Muscle layer of colon (tissue), 2 donors: ENCODE measurements at regions not wholly inside any gene's neighbourhood (a gene's known extent, or its start where the extent isn't known, plus 50 kb on each side); places are given as distances from the start of the nearest gene placed in this dataset.

Source experiments
- H3K27ac ChIP-seq: one replicate; pipeline ENCODE4 v1.7.0; 2013; ENCODE audit warnings: low read depth, mild to moderate bottlenecking, low read length, moderate library complexity
- H3K27me3 ChIP-seq, 2 donors: one replicate each; pipeline ENCODE4 v1.7.0; 2013; ENCODE audit warnings: low read length in 2 of 2, mild to moderate bottlenecking in 2 of 2; ENCODE audit not compliant: insufficient read depth in 2 of 2, control insufficient read depth in 1 of 2
- H3K36me3 ChIP-seq: one replicate; pipeline ENCODE4 v1.7.0; 2013; ENCODE audit warnings: mild to moderate bottlenecking, low read length; ENCODE audit not compliant: insufficient read depth
- H3K4me1 ChIP-seq: one replicate; pipeline ENCODE4 v1.7.0; 2013; ENCODE audit warnings: mild to moderate bottlenecking, low read length; ENCODE audit not compliant: insufficient read depth
- H3K4me3 ChIP-seq, 2 donors: one replicate each; pipeline ENCODE4 v1.7.0; 2013; ENCODE audit warnings: low read length in 2 of 2, low read depth in 1 of 2, mild to moderate bottlenecking in 1 of 2, moderate library complexity in 1 of 2
- H3K9ac ChIP-seq: one replicate; pipeline ENCODE4 v1.7.0; 2013; ENCODE audit warnings: low read length
- H3K9me3 ChIP-seq: one replicate; pipeline ENCODE4 v1.7.0; 2013; ENCODE audit warnings: mild to moderate bottlenecking, low read length
- donor health status: abdominal sarcoma.
- donor health status: Adenocarcinoma of cecum.

DNA sequence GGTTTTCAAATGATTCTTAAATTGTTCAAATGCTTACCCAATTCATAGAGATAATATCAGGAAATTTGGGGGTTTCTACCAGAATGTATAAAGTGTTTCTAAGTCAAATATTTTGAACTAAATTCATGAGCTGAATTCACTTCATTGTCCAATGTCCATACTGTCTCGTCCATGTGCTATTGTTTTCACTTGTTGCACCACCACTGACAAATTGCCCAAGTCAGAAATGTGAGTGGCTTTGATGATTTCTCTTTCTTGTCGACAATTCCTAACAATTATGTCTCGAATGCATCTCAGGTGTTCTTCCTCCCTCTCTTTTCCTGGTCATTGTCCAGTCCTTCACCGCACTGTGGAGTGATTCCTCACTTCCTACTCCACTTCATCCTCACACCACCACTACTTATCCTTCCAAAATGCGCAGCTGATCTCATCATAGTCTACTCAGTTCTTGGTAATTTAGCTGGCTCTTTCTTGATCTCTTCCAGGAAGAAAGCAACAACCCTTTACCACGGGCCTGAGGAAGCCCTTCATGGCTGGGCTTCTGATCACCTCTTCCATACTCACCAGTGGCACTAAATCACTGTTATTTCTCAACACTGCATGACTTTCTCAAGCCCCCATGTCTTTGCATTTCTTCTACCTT, 161.1 kb downstream of the FOXA2 start:
- Histone ChIP-seq H3K36me3 (no peaks in the 10 kb centered on the region), H3K27me3 (no peaks in the 10 kb centered on the region), H3K27ac (no peak overlapping the region), H3K4me1 (no peaks in the 10 kb centered on the region), H3K9me3 (no peaks in the 10 kb centered on the region), H3K4me3 (no peak overlapping the region), H3K9ac (no peak overlapping the region)

DNA sequence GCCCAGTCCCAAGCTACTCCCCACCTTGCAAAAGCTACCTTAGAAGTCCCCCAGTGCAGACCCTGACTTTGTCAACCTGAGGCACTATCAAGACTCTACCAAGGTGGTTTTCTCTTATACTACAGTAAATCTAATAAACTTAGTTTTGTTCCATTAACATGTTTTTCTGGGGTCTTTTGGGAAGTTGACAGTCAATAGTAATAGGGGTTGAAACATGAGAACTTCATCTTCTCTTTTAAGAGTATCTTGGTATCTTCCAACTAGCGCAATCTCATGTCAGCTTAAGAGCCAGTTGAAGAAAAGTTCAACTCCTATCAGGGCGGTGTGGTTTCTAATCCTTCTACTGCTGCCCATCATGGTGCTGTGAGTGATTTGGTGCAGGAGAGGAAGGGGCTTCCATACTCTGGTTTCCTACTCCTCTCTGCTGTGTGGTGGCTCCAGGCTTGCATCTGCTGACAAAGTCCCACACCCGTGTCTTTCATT, 164.2 kb downstream of the FOXA2 start:
- H3K36me3 ChIP-seq = no peaks in the 10 kb centered on the region
- no peak overlapping the region for H3K27ac ChIP-seq
- no peaks in the 10 kb centered on the region for H3K4me1 ChIP-seq
- H3K9ac ChIP-seq = no peak overlapping the region
- H3K4me3 ChIP-seq = no peak overlapping the region
- no peaks in the 10 kb centered on the region for H3K9me3 ChIP-seq
- H3K27me3 ChIP-seq = no peaks in the 10 kb centered on the region

- Histone ChIP-seq H3K4me1 (no peaks in the 10 kb centered on the region), H3K9ac (no peak overlapping the region), H3K9me3 (no peaks in the 10 kb centered on the region), H3K27ac (no peak overlapping the region), H3K27me3 (no peaks in the 10 kb centered on the region), H3K36me3 (no peaks in the 10 kb centered on the region), H3K4me3 (no peak overlapping the region)
These were observed 165.6 kb downstream of the FOXA2 start for GRCh38 chr20:22418738-22419137.

- no peaks in the 10 kb centered on the region for H3K4me1 ChIP-seq
These were observed 170.0 kb downstream of the FOXA2 start for GRCh38 chr20:22414305-22414742.

DNA sequence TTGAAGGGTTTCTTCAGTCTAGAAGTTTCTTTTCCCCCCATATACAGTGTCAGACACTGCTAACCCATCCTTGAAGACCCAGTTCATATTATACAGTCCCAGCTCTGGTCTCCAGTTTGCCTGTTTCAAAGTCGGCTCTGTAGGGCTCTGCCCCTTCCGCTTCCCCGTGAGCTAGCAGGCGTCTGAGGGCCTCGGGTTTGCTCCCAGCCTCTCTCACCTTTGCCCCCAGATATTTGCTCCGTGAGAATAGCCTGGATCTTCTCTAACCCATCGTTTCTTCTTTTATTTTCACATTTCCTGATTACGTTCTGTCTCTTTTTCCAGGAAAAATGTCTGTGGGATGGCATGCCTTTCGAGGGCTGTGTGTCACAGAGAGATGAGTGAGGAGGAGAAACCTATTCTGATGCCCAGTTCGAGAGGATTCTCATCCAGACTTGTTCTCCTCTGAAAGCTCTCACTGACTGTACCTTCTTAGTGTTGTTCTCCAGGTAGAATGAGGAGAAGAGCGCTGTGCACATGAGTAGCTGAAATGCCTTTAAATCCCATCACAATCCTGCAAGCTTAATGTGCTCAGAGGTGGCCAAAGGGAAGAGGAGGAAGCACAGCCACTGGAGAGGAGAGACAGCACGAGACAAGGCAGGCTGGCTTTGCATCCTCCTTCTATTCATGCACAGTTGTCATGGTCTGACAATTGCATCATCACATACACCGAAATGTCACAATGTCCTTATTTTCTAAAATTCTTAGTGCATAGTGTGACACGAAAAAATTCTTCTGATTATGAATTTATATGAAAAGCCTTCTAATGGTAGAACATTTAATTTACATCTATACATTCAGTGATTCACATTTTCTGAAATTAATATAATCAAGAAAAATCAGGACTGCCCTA, 171.1 kb downstream of the FOXA2 start:
- Histone ChIP-seq H3K4me1 (no peaks in the 10 kb centered on the region), H3K9ac (no peak overlapping the region), H3K4me3 (no peak overlapping the region), H3K9me3 (no peaks in the 10 kb centered on the region), H3K36me3 (no peaks in the 10 kb centered on the region), H3K27ac (no peak overlapping the region), H3K27me3 (no peaks in the 10 kb centered on the region)

More at GRCh38 chr20:22414305-22414742, 170.0 kb downstream of the FOXA2 start:
- Histone ChIP-seq H3K27ac (no peak overlapping the region), H3K9ac (no peak overlapping the region), H3K4me3 (no peak overlapping the region), H3K36me3 (no peaks in the 10 kb centered on the region), H3K27me3 (no peaks in the 10 kb centered on the region), H3K9me3 (no peaks in the 10 kb centered on the region)

DNA sequence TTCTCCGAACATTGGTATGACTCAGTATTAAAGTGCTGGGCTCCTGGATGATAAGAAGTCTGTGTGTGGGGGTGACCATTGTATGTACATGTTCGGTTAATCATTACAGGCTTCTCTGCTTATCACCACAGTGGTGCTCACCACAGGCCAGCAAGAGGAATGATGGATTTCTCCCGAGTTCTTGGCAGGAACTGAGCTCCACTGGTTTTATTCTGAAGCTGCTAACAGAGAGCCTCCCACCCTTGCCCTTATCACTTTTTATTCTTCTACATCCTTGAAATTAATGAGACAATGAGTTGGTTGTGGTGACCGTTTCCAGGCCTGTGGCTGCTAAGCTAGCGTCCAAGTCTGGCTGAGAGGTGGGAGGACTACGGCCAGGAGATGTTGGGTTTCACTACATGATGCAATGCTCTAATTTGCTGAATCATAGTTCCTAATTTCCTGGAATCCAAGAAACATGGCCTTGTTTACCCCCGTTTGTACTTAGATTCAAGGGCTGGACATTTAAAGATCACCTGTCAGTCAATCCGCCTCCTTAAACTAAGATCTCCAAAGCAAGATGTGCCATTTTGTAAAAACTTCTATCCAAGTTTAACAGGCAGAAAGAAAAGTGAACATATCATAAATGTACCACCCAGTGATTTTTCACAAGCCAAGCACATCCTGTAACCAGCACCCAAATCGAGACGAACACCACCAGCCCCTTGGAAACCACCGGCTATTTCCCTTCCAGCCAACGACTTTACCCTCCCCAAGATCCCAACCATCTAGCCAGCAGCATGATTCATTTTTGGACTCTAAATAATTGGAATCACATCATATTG, 172.5 kb downstream of the FOXA2 start:
- H3K36me3 ChIP-seq = no peaks in the 10 kb centered on the region
- no peak overlapping the region for H3K27ac ChIP-seq
- no peak overlapping the region for H3K4me3 ChIP-seq
- no peak overlapping the region for H3K9ac ChIP-seq
- no peaks in the 10 kb centered on the region for H3K4me1 ChIP-seq
- no peaks in the 10 kb centered on the region for H3K27me3 ChIP-seq
- no peaks in the 10 kb centered on the region for H3K9me3 ChIP-seq

- no peaks in the 10 kb centered on the region for H3K4me1 ChIP-seq
- no peaks in the 10 kb centered on the region for H3K9me3 ChIP-seq
- no peaks in the 10 kb centered on the region for H3K27me3 ChIP-seq
- H3K9ac ChIP-seq = no peak overlapping the region
- no peaks in the 10 kb centered on the region for H3K36me3 ChIP-seq
- H3K4me3 ChIP-seq = no peak overlapping the region
- no peak overlapping the region for H3K27ac ChIP-seq
These were observed 173.1 kb downstream of the FOXA2 start for GRCh38 chr20:22411286-22411626.

DNA sequence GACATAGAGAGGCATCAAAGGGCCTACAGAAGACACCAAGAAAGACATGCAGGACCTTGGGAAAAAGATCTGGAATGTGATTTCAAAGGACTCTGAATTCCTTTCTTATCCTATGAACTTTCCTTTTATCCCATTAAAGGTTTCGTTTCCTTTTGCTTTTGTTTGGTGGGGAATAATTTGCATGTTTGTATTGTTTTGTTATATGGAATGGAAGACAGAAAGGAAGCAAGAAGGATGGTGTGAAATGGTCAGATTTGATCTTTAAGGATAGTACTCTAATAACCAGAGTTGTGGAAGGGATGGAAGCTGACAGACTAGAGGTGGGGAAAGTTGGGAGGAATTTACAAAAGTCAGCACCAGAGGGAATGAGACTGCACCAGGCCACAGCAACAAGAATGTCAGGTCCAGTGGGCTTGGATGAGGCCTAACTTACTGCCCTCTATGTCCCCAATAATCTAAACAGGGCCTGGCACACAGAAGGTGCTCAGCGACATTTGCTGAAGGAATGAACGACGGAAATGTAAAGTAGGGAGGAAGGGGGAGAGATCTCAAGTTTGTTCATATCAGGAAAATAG, 173.7 kb downstream of the FOXA2 start:
- H3K36me3 ChIP-seq = no peaks in the 10 kb centered on the region
- H3K9ac ChIP-seq = no peak overlapping the region
- H3K9me3 ChIP-seq = no peaks in the 10 kb centered on the region
- no peaks in the 10 kb centered on the region for H3K4me1 ChIP-seq
- no peak overlapping the region for H3K4me3 ChIP-seq
- H3K27me3 ChIP-seq = no peaks in the 10 kb centered on the region
- no peak overlapping the region for H3K27ac ChIP-seq

GRCh38 chr20:22408521-22409402, 175.6 kb downstream of the FOXA2 start:
- Histone ChIP-seq H3K9ac (no peak overlapping the region), H3K4me1 (peaks cover 8% of the 10 kb centered on the region), H3K27ac (no peak overlapping the region), H3K4me3 (no peak overlapping the region), H3K36me3 (no peaks in the 10 kb centered on the region), H3K27me3 (peaks cover 0 to 1% of the 10 kb centered on the region in 2 donors), H3K9me3 (no peaks in the 10 kb centered on the region)

- H3K27ac ChIP-seq = no peak overlapping the region
- H3K36me3 ChIP-seq = no peaks in the 10 kb centered on the region
- H3K27me3 ChIP-seq = peaks cover 0 to 5% of the 10 kb centered on the region in 2 donors
- no peak overlapping the region for H3K4me3 ChIP-seq
- peaks cover 8% of the 10 kb centered on the region for H3K4me1 ChIP-seq
- no peak overlapping the region for H3K9ac ChIP-seq
- no peaks in the 10 kb centered on the region for H3K9me3 ChIP-seq
These were observed 176.9 kb downstream of the FOXA2 start for GRCh38 chr20:22407237-22408193.
